HCT116 (cell line): ENCODE measurements at regions not wholly inside any gene's neighbourhood (a gene's known extent, or its start where the extent isn't known, plus 50 kb on each side); places are given as distances from the start of the nearest gene placed in this dataset.

Experiments used
- ATAC-seq: fragments of 200-7000 bp; cut with Tn5 transposase; 2 replicates; pipeline ENCODE4 v1.9.1; 2020; ENCODE audit warnings: mild to moderate bottlenecking, moderate library complexity
- BruUV-seq: library from RNA; stranded (reverse); fragments of 400-500 nt; replicated peaks from 2 replicates; lab custom pipeline; 2021; lab: Mats Ljungman, UMichigan
- CTCF ChIA-PET: fragments of 300-600 bp; sonication (Branson Sonifier 250); formaldehyde crosslinking; loops from one replicate; lab custom pipeline; 2021; ENCODE audit warnings: antibody characterized with exemption; lab: Charles Lee
- POLR2A ChIA-PET: fragments of 300-600, 350-600 bp; sonication (Branson Sonifier 250); formaldehyde crosslinking; loops from one replicate; lab custom pipeline; 2021; ENCODE audit warnings: antibody characterized with exemption; lab: Charles Lee
- RAD21 ChIA-PET, 2 experiments: fragments of 300-600 bp; sonication (Branson Sonifier 250); formaldehyde crosslinking; loops; one replicate each; lab custom pipeline; 2023; ENCODE audit warnings: low total read pairs in 2 of 2; ENCODE audit not compliant: uncharacterized antibody in 2 of 2, unreplicated experiment in 2 of 2, low non-redundant PET in 1 of 2; lab: Charles Lee
- DNase-seq: peaks from one replicate; pipeline ENCODE4 v3.0.0-alpha.2; 2010; ENCODE audit warnings: low read depth, low spot score
- H2AFZ ChIP-seq: fragments of 200-600 bp; shearing (Covaris generic), sonication (generic); 2 replicates; pipeline ENCODE4 v1.6.1; 2017; ENCODE audit warnings: low read depth, mixed run types, mixed read lengths, antibody characterized with exemption, low read length; ENCODE audit not compliant: poor library complexity, severe bottlenecking
- H3K27ac ChIP-seq: 2 replicates; pipeline ENCODE4 v1.5.1; 2012; ENCODE audit warnings: low read depth, low read length
- H3K27me3 ChIP-seq: fragments of 200-600 bp; sonication (generic); 2 replicates; pipeline ENCODE4 v1.6.1; 2016; ENCODE audit warnings: mixed run types, low read length, mixed read lengths; ENCODE audit not compliant: insufficient read depth
- H3K36me3 ChIP-seq, 2 experiments: fragments of 200-500 bp in 1 of 2; fragments of 200-600 bp in 1 of 2; sonication (Bioruptor generic) in 1 of 2; sonication (generic) in 1 of 2; 2 replicates each; pipeline versions ENCODE4 v1.5.1 to v1.6.1; 2014 to 2016; ENCODE audit warnings: low read length in 2 of 2, inconsistent platforms in 1 of 2, mixed read lengths in 1 of 2, mixed run types in 1 of 2; ENCODE audit not compliant: insufficient read depth in 2 of 2, control insufficient read depth in 1 of 2
- H3K4me1 ChIP-seq, 2 experiments: fragments of 200-600 bp in 1 of 2; sonication (generic) in 1 of 2; 2 replicates each; pipeline versions ENCODE4 v1.5.1 to v1.6.1; 2012 to 2017; ENCODE audit warnings: low read length in 2 of 2, inconsistent platforms in 1 of 2, mild to moderate bottlenecking in 1 of 2, mixed read lengths in 1 of 2, mixed run types in 1 of 2, moderate library complexity in 1 of 2; ENCODE audit not compliant: insufficient read depth in 2 of 2, control insufficient read depth in 1 of 2
- H3K4me2 ChIP-seq: fragments of 200-600 bp; sonication (generic); 2 replicates; pipeline ENCODE4 v1.6.1; 2017; ENCODE audit warnings: mixed run types, low read length, mixed read lengths
- H3K4me3 ChIP-seq, 2 experiments: fragments of 200-600 bp in 1 of 2; sonication (generic) in 1 of 2; replicated peaks in 1 of 2; 2 replicates each; pipeline ENCODE4 v1.5.1; 2011 to 2016; ENCODE audit warnings: low read length in 2 of 2, control low read depth in 1 of 2, low read depth in 1 of 2, mild to moderate bottlenecking in 1 of 2, mixed read lengths in 1 of 2, mixed run types in 1 of 2
- H3K79me2 ChIP-seq: fragments of 200-600 bp; sonication (generic); 2 replicates; pipeline ENCODE4 v1.6.1; 2017; ENCODE audit warnings: mild to moderate bottlenecking, mixed run types, low read length, moderate library complexity, mixed read lengths; ENCODE audit not compliant: insufficient read depth
- H3K9ac ChIP-seq: fragments of 200-600 bp; sonication (generic); 2 replicates; pipeline ENCODE4 v1.6.1; 2016; ENCODE audit warnings: low read length, mixed read lengths
- H3K9me2 ChIP-seq: fragments of 200-600 bp; sonication (generic), shearing (Covaris generic); 2 replicates; pipeline ENCODE4 v1.6.1; 2017; ENCODE audit warnings: mixed run types, mild to moderate bottlenecking, moderate library complexity; ENCODE audit not compliant: insufficient read depth
- H3K9me3 ChIP-seq, 2 experiments: fragments of 200-500 bp in 1 of 2; fragments of 200-600 bp in 1 of 2; sonication (Bioruptor generic) in 1 of 2; sonication (generic) in 1 of 2; 2 replicates each; pipeline ENCODE4 v1.6.1; 2014 to 2017; ENCODE audit warnings: low read length in 2 of 2, mixed read lengths in 2 of 2, inconsistent platforms in 1 of 2, low read depth in 1 of 2, mild to moderate bottlenecking in 1 of 2, mixed run types in 1 of 2, moderate library complexity in 1 of 2; ENCODE audit not compliant: control insufficient read depth in 1 of 2, insufficient read depth in 1 of 2
- H4K20me1 ChIP-seq: fragments of 200-600 bp; sonication (generic), shearing (Covaris generic); 2 replicates; pipeline ENCODE4 v1.6.1; 2017; ENCODE audit warnings: mixed run types, mild to moderate bottlenecking, moderate library complexity; ENCODE audit not compliant: insufficient read depth
- CEBPB ChIP-seq: IDR thresholded peaks from 2 replicates; pipeline ENCODE4 v1.6.1; 2012; ENCODE audit warnings: low read depth
- FOSL1 ChIP-seq: IDR thresholded peaks from 2 replicates; pipeline ENCODE4 v1.6.1; 2012; ENCODE audit warnings: low read depth
- JUND ChIP-seq: IDR thresholded peaks from 2 replicates; pipeline ENCODE4 v1.6.1; 2012
- TCF7L2 ChIP-seq: IDR thresholded peaks from 2 replicates; pipeline ENCODE4 v1.7.0; 2011; ENCODE audit warnings: borderline replicate concordance, inconsistent platforms; ENCODE audit not compliant: insufficient read depth, insufficient read length; ENCODE audit errors: extremely low read depth
- ZFX ChIP-seq: fragments of 450-650 bp; IDR thresholded peaks from 2 replicates; pipeline ENCODE4 v1.6.1; 2017
- ZNF274 ChIP-seq: fragments of 200-500 bp; sonication (Bioruptor generic); IDR thresholded peaks from 2 replicates; pipeline ENCODE4 v1.6.1; 2014; ENCODE audit warnings: mild to moderate bottlenecking, low read depth, low read length, inconsistent platforms
- intact Hi-C: fragments of 100-400 bp; cut with micrococcal nuclease; formaldehyde crosslinking; loops from 2 replicates; pipeline ENCODE4 v1.10.0; 2022
- TF ChIP-seq, protein P1 (sequence below): IDR thresholded peaks from 2 replicates; pipeline ENCODE4 v1.6.1; 2012
- TF ChIP-seq, protein P2 (sequence below): IDR thresholded peaks from 2 replicates; pipeline ENCODE4 v1.6.1; 2011; ENCODE audit warnings: mild to moderate bottlenecking, low read length, moderate library complexity; ENCODE audit not compliant: insufficient replicate concordance; ENCODE audit errors: extremely low read depth
- TF ChIP-seq, protein P3 (sequence below): IDR thresholded peaks from 2 replicates; pipeline ENCODE4 v1.6.1; 2012

DNA sequence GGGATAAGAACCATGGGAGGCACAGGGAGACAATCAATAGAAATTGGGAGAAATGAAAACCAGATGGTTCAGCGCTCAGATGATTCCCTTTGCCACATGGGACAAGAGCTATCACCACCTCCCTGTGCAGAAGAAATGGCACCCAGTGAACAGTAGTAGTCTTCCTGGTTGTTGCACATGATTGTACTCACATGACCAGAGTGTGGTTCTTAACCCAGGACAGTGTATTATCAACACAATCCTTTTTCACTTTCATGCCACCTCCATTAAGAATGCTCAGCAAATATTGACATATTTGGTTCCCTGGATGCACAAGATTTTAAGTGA is 149.0 kb upstream of the SH3BP4 start:
- CTCF ChIA-PET: no interaction called here
- POLR2A ChIA-PET: no interaction called here
- DNase-seq (no peak), ATAC-seq (no peak)
- Histone ChIP-seq H3K27me3 (no peaks in the 10 kb centered on the region), H2AFZ (no peak overlapping the region), H3K9me3 (peaks cover 0 to 2% of the 10 kb centered on the region in 2 experiments; a peak in 1 of 4 replicates), H3K4me2 (no peak overlapping the region), H4K20me1 (no peaks in the 10 kb centered on the region), H3K4me1 (no peaks in the 10 kb centered on the region), H3K79me2 (no peaks in the 10 kb centered on the region), H3K9ac (no peak overlapping the region), H3K27ac (no peak overlapping the region), H3K4me3 (no peak overlapping the region), H3K36me3 (no peaks in the 10 kb centered on the region), H3K9me2 (no peaks in the 10 kb centered on the region)
- RAD21 ChIA-PET: no interaction called here
- intact Hi-C loops: no loop called here
- BruUV-seq: no TSS peak
- TF ChIP-seq JUND (no peak), FOSL1 (no peak), ZFX (no peak), TCF7L2 (no peak), ZNF274 (no peak)
- TF ChIP-seq, protein P1, sequence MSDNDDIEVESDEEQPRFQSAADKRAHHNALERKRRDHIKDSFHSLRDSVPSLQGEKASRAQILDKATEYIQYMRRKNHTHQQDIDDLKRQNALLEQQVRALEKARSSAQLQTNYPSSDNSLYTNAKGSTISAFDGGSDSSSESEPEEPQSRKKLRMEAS: no peak

GRCh38 chr2:234802071-234802844 is 149.6 kb upstream of the SH3BP4 start:
- no peaks in the 10 kb centered on the region for H3K4me1 ChIP-seq
- H3K9ac ChIP-seq: no peak overlapping the region
- H3K36me3 ChIP-seq: no peaks in the 10 kb centered on the region
- intact Hi-C loops: no loop called here
- peaks cover 0 to 2% of the 10 kb centered on the region in 2 experiments; a peak in 1 of 4 replicates for H3K9me3 ChIP-seq
- ChIA-PET RAD21 (no interaction called here), POLR2A (no interaction called here), CTCF (no interaction called here)
- no peak overlapping the region for H3K27ac ChIP-seq
- no peak overlapping the region for H2AFZ ChIP-seq
- no peak overlapping the region for H3K4me2 ChIP-seq
- DNase-seq (no peak), ATAC-seq (no peak)
- H3K27me3 ChIP-seq: no peaks in the 10 kb centered on the region
- TF ChIP-seq, protein P2, sequence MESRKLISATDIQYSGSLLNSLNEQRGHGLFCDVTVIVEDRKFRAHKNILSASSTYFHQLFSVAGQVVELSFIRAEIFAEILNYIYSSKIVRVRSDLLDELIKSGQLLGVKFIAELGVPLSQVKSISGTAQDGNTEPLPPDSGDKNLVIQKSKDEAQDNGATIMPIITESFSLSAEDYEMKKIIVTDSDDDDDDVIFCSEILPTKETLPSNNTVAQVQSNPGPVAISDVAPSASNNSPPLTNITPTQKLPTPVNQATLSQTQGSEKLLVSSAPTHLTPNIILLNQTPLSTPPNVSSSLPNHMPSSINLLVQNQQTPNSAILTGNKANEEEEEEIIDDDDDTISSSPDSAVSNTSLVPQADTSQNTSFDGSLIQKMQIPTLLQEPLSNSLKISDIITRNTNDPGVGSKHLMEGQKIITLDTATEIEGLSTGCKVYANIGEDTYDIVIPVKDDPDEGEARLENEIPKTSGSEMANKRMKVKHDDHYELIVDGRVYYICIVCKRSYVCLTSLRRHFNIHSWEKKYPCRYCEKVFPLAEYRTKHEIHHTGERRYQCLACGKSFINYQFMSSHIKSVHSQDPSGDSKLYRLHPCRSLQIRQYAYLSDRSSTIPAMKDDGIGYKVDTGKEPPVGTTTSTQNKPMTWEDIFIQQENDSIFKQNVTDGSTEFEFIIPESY: no peak
- TF ChIP-seq ZNF274 (no peak), CEBPB (no peak)
- TF ChIP-seq, protein P3, sequence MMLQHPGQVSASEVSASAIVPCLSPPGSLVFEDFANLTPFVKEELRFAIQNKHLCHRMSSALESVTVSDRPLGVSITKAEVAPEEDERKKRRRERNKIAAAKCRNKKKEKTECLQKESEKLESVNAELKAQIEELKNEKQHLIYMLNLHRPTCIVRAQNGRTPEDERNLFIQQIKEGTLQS: no peak
- no peaks in the 10 kb centered on the region for H4K20me1 ChIP-seq
- no TSS peak for BruUV-seq
- no peaks in the 10 kb centered on the region for H3K9me2 ChIP-seq
- no peak overlapping the region for H3K4me3 ChIP-seq
- H3K79me2 ChIP-seq: no peaks in the 10 kb centered on the region
